ENCODE measurements at regions not wholly inside any gene's neighbourhood (a gene's known extent, or its start where the extent isn't known, plus 50 kb on each side); places are given as distances from the start of the nearest gene placed in this dataset.
"Not testable (repeated sequence)": the region's sequence is repeated elsewhere in the genome, so short reads cannot be mapped to it uniquely, and the experiment has no call there.

DNA sequence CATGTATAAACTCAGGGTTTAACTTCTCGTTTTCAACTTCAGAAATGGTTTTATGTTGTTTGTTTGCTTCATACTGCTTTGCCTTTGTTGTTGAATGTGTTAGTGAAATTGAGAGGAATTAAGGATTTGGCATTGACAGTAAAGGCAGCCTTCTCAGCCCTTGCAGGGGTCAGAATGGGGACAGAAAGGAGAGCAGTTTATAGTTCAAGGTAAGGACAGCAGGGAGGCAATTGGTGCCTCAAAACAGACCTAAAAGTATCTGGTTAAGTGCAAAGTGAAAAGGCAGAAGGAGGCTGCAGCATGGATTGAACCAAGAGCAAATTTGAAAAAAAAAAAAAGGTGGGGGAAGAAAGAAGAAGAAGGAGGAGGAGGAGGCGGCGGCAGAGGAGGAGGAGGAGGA is 835.0 kb upstream of the ADGRL3 start:
- DNase-seq (ENCODE audit: low read depth): no peak

- no peak for DNase-seq (ENCODE audit: low read depth)
These were observed 833.5 kb upstream of the ADGRL3 start for GRCh38 chr4:60366661-60367060.

GRCh38 chr4:60368986-60369385 is 831.1 kb upstream of the ADGRL3 start:
- DNase-seq (ENCODE audit: low read depth): no peak

DNA sequence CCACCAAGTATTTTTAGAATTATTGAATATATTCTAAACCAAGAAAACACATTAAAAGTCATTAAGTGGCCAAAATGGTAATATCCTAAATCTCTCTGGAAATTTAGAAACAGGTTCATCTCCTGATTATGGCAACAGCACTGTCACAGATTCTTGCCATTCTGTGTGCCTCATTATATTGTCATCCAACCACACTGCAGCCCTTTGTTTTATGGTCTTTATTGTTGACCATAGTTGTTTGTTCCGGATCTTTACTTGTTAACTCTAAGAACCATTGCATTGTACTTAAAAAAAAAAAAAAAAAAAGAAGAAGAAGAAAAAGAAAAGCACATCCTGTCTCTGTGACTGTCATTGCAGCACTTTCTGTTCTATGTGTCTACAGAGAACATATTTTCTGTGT is 822.1 kb upstream of the ADGRL3 start:
- no peak for DNase-seq (ENCODE audit: low read depth)

DNA sequence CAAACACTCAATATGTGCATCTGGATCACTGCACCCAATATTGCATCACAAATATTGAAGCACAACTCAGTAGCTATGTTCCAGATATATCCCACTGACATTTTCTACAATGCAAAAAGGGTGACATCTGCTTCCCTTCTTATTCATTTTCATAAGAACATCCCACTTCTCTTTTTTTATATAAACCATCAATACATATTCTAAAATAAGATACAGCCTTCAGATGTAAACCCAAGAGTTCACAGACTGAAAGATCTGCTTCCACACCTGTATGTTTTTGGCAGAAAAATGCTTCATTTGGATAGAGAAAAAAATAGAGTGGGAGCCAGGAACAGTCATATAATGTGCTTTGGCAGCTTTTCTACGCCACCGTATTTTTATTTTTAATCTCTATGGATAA is 815.6 kb upstream of the ADGRL3 start:
- no peak for DNase-seq (ENCODE audit: low read depth)

- DNase-seq (ENCODE audit: low read depth): peak; percentile 3
These were observed 810.5 kb upstream of the ADGRL3 start for GRCh38 chr4:60389633-60390032.

DNA sequence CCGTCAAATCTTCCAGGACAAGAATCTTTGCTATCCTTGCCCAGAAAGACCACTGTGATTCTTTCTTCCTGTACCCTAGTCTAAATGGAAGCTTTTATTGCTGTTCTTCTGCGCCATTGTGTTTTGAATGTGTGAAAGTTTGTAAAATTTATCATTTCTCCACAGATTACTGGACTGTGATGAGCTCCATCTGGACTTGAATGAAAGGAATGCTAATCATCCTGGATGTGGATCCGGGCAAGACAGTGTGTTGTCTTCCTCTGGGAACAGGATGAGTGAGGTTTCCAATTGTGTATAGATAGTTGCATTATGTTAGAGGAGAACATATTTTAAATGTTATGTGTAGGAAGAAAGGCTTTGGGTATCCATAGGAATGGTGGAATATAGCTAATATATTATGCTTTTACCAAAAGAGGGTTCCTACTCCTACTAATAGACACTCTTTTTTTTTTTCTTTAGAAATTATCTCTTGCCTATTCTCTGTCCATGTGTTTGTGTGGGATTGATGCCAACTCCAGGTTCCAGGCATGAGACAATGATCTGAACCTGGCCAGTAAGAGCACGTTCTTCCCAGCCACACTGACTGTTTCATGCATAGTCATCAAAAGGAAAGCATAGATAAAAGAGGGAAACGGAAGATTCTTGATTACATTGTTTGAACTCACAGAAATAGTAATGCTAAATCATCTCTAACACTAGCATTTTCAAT is 803.6 kb upstream of the ADGRL3 start:
- DNase-seq (ENCODE audit: low read depth): no peak

- no peak for DNase-seq (ENCODE audit: low read depth)
These were observed 799.5 kb upstream of the ADGRL3 start for GRCh38 chr4:60400593-60400992.

DNA sequence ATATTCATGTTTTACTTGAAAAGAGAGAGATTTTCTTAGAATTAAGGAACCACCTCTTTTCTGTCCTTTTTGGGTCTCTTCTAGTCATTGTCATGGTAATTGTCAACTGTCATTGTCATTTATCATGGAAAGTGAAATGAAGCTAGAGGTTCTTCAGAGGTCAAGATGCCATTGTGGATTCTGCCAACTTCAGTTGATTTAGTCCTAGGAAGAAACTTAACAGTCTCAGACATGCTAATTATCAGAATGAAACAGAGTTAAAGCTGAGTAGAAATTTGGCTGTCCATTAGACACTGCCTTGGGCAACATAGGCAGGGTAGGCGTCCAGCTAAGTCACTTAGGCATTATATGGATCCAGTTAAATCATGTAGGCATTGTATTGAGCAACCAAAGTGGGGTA is 796.1 kb upstream of the ADGRL3 start:
- no peak for DNase-seq (ENCODE audit: low read depth)

GRCh38 chr4:60422439-60422838 is 777.7 kb upstream of the ADGRL3 start:
- DNase-seq (ENCODE audit: low read depth): no peak

GRCh38 chr4:60423573-60424184 is 776.4 kb upstream of the ADGRL3 start:
- DNase-seq (ENCODE audit: low read depth): not testable (repeated sequence)

DNA sequence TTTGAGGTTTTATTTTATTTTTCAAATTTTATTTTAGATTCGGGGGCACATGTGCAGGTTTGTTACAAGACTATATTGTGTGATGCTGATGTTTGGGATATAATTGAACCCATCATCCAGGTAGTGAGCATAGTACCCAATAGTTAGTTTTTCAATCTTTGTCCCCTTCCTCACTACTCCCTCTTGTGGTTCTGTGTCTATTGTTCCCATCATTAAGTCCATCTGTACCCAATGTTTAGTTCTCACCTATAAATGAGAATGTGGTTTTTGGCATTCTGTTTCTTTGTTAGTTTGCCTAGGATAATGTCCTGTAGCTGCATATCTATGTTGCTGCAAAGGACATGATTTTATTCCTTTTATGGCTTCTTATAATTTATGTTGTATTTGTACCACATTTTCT is 767.2 kb upstream of the ADGRL3 start:
- no peak for DNase-seq (ENCODE audit: low read depth)

DNA sequence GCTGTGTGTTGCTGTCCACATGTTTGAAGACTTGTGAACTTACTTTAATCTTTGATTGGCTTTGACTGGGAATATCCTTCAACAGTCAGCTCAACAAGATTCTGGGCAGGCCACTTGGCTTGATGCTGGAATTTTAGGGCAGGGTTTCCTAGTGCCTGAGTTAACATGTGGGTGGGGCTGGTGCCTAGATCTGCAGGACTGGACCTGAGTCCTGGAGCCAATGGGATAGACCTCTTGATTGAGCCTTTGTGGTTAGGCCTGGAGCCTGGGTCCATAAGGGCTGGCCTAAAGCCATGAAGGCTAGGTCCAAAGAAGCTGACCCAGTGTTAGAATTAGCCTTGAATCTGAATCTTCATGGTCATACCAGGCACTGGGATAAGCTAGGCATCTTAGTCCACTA is 757.1 kb upstream of the ADGRL3 start:
- no peak for DNase-seq (ENCODE audit: low read depth)

- no peak for DNase-seq (ENCODE audit: low read depth)
These were observed 756.3 kb upstream of the ADGRL3 start for GRCh38 chr4:60443796-60444195.

DNA sequence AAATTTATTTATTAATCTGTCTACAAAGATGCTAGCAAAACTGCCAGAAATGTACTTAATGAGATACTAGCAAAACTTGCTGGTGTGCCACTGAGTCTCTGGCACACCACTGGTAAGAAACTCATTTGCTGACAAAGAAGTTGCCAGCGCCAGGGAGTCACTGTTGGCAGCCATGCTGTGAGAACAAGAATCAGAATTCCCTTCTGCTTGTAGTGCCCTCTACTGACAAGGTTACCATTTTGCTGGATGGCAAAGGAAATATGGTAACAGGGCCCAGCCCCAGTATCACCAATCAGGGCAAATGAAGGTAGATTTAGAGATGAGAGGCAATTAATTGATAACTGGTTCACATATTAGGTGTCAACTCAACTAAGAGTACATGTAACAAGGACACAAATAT is 750.1 kb upstream of the ADGRL3 start:
- DNase-seq (ENCODE audit: low read depth): no peak

DNA sequence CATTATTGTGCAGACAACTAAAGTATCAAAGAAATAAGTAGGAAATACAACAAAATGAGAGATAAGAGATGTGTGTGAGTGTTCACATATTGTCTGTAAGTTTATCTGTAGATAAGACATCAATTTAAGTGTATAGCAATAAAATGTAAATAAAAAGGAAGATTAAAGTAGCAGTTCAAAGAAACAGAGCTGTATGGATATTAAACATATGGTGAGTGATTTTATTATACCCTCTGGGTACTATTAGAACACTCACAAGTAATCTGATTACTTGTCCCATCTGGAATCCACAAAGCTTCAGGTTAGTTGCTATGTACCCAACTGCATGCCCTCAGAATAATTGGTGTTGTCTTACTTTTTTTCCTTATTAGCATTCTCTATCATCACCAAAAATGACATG is 747.9 kb upstream of the ADGRL3 start:
- DNase-seq (ENCODE audit: low read depth): no peak

DNA sequence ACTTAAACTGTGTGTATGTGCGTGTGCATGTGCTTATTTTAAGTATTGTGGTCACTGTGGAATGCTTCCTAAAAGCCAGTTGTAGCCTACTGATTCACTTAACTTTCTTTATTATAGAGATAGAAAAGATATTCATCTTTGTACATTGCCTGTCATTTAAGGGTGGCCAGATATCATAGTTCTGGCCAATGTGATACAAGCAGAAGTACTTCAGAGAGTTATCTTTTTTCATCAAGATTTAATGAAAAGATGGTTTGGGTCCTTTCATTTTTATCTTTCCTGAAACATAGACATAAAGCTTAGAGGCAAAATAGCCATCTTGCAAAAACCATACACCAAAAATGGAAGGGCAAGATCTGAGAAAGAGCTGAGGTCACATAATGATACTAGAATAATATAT is 744.7 kb upstream of the ADGRL3 start:
- DNase-seq (ENCODE audit: low read depth): no peak

GRCh38 chr4:60461551-60461950 is 738.6 kb upstream of the ADGRL3 start:
- no peak for DNase-seq (ENCODE audit: low read depth)

DNA sequence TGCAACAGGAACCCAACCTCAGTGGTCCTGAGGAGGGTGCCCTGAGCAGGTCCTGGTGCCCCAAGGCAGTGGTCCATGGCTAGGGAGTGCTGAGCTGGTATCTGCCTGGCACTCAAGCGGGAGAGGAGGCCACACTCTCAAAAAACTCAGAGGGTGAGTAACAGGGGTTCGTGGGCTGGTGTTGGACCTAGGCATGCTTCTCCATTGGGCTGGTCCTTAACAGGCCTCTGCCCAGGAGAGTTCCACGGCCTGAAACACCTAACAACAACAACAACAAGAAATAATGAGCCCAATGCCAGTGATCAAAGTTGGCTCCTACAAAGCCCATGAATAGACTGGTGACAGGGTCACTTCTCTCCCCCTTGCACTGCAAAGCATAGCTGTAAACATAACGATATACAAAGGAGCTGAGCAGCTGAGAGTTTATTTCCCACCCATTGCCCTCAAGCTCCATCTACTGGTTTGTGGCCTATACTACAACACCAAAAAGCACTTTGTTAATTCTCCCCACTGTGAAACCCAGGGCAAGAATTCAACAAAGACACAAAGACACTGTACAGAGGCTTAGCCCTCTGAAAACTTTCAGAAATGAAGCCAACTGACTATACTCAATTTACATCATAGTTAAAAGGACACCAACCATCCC is 736.1 kb upstream of the ADGRL3 start:
- DNase-seq (ENCODE audit: low read depth): peak; percentile 31

DNA sequence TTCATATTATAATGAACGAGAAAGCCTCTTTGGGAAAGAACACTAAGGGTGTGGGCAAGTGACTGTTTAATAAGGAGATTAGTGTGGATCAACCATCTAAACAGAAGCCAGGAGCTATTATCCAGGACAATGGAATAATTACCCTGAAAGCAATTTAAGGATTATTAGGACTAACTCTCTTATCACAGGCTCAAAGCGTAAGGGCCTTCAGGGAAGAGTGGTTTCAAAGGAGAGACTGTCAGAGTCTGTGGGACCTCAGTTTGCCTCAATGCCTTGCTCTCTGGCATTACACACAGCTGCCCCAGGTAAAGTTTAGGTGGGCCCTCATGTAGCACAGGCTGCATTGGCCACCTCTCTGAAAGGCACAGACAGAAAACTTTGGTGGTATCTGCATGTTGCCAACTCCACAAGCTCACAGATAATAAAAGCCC is 717.2 kb upstream of the ADGRL3 start:
- no peak for DNase-seq (ENCODE audit: low read depth)

- DNase-seq (ENCODE audit: low read depth): peak; percentile 56
These were observed 714.9 kb upstream of the ADGRL3 start for GRCh38 chr4:60485276-60485675.

DNA sequence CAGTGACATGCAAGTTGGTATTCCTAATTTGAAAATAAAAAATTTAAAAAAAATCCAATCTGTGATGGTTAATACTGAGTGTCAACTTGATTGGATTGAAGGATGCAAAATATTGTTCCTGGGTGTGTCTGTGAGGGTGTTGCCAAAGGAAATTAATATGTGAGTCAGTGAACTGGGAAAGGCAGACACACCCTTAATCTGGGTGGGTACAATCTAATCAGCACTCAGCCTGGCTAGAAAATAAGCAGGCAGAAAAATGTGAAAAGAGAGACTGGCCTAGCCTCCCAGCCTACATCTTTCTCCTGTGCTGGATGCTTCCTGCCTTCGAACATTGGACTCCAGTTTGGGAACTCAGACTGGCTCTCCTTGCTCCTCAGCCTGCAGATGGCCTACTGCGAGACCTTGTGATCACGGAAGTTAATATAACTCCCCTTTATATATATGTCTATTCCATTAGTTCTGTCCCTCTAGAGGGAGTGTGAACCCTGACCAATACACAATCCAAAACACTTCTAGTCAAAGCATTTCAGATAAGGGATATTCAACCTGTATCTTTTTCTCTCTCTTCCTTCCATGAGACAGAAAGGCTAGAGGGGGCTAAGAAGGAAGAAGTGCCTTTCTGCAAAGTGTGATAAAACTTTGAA is 712.9 kb upstream of the ADGRL3 start:
- not testable (repeated sequence) for DNase-seq (ENCODE audit: low read depth)

- no peak for DNase-seq (ENCODE audit: low read depth)
These were observed 699.3 kb upstream of the ADGRL3 start for GRCh38 chr4:60500810-60501209.
